ENCODE measurements at regions not wholly inside any gene's neighbourhood (a gene's known extent, or its start where the extent isn't known, plus 50 kb on each side); places are given as distances from the start of the nearest gene placed in this dataset.

DNA sequence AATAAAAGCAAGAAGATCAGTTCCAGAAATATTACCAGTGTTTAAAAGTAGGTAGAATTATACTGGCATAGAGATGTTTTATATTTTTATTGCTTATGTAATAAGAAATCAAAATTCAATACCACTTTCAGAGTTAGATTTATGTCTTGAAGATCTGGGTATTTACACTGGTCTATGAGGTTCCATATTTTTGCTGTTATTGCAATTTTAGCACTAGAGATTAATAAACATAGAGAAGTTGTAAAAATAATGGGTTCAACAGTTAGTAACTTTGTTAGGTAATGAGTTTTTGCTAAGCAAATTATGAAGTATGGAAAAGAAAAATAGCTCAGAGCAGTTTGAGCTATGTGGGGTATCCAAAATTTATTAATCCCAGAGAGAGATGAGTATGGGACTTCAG lies 188.1 kb downstream of the SYT10 start:
- H3K4me2 ChIP-seq (ENCODE audit: low read length) = no peak overlapping the region
- H2AFZ ChIP-seq = no peak overlapping the region
- no peaks in the 10 kb centered on the region for H3K36me3 ChIP-seq (ENCODE audit: control insufficient read depth, insufficient read depth, low read length)
- no peaks in the 10 kb centered on the region for H3K79me2 ChIP-seq
- H3K27ac ChIP-seq = no peak overlapping the region
- no peaks in the 10 kb centered on the region for H3K4me1 ChIP-seq
- no peak overlapping the region for H3K9ac ChIP-seq
- H3K4me3 ChIP-seq (ENCODE audit: low read depth, low read length) = no peak overlapping the region
- TF ChIP-seq CTCF (IDR thresholded peaks at IDR 0.05) = no peak
- H3K27me3 ChIP-seq (ENCODE audit: control insufficient read depth, insufficient read depth, low read length) = no peaks in the 10 kb centered on the region
- no peaks in the 10 kb centered on the region for H3K9me3 ChIP-seq (ENCODE audit: control insufficient read depth, low read length)

- H3K4me2 ChIP-seq (ENCODE audit: low read length) = no peak overlapping the region
- no peak overlapping the region for H3K4me3 ChIP-seq (ENCODE audit: low read depth, low read length)
- no peak overlapping the region for H3K9ac ChIP-seq
- H3K79me2 ChIP-seq = no peaks in the 10 kb centered on the region
- H3K36me3 ChIP-seq (ENCODE audit: control insufficient read depth, insufficient read depth, low read length) = no peaks in the 10 kb centered on the region
- H3K27me3 ChIP-seq (ENCODE audit: control insufficient read depth, insufficient read depth, low read length) = no peaks in the 10 kb centered on the region
- no peak overlapping the region for H3K27ac ChIP-seq
- no peaks in the 10 kb centered on the region for H3K4me1 ChIP-seq
- H2AFZ ChIP-seq = no peak overlapping the region
- no peak for TF ChIP-seq CTCF (IDR thresholded peaks at IDR 0.05)
- H3K9me3 ChIP-seq (ENCODE audit: control insufficient read depth, low read length) = no peaks in the 10 kb centered on the region
Observed at GRCh38 chr12:33248364-33248763, 191.3 kb downstream of the SYT10 start.

GRCh38 chr12:33247625-33248024 lies 192.0 kb downstream of the SYT10 start:
- Histone ChIP-seq H3K27ac (no peak overlapping the region), H3K4me1 (no peaks in the 10 kb centered on the region), H3K9ac (no peak overlapping the region), H2AFZ (no peak overlapping the region), H3K79me2 (no peaks in the 10 kb centered on the region), H3K4me3 (ENCODE audit: low read depth, low read length) (no peak overlapping the region), H3K4me2 (ENCODE audit: low read length) (no peak overlapping the region), H3K27me3 (ENCODE audit: control insufficient read depth, insufficient read depth, low read length) (no peaks in the 10 kb centered on the region), H3K9me3 (ENCODE audit: control insufficient read depth, low read length) (no peaks in the 10 kb centered on the region), H3K36me3 (ENCODE audit: control insufficient read depth, insufficient read depth, low read length) (no peaks in the 10 kb centered on the region)
- TF ChIP-seq CTCF (IDR thresholded peaks at IDR 0.05) = no peak

- Histone ChIP-seq H3K27me3 (ENCODE audit: control insufficient read depth, insufficient read depth, low read length) (no peaks in the 10 kb centered on the region), H3K79me2 (no peaks in the 10 kb centered on the region), H3K4me1 (no peaks in the 10 kb centered on the region), H3K9me3 (ENCODE audit: control insufficient read depth, low read length) (no peaks in the 10 kb centered on the region), H2AFZ (no peak overlapping the region), H3K4me2 (ENCODE audit: low read length) (no peak overlapping the region), H3K36me3 (ENCODE audit: control insufficient read depth, insufficient read depth, low read length) (no peaks in the 10 kb centered on the region), H3K4me3 (ENCODE audit: low read depth, low read length) (no peak overlapping the region), H3K27ac (no peak overlapping the region), H3K9ac (no peak overlapping the region)
- TF ChIP-seq CTCF (IDR thresholded peaks at IDR 0.05) = no peak
Observed at GRCh38 chr12:33245434-33245833, 194.2 kb downstream of the SYT10 start.

- TF ChIP-seq CTCF (IDR thresholded peaks at IDR 0.05) = no peak
- Histone ChIP-seq H3K9ac (no peak overlapping the region), H3K27me3 (ENCODE audit: control insufficient read depth, insufficient read depth, low read length) (no peaks in the 10 kb centered on the region), H3K79me2 (no peaks in the 10 kb centered on the region), H3K27ac (no peak overlapping the region), H3K9me3 (ENCODE audit: control insufficient read depth, low read length) (no peaks in the 10 kb centered on the region), H3K4me3 (ENCODE audit: low read depth, low read length) (no peak overlapping the region), H2AFZ (no peak overlapping the region), H3K4me1 (no peaks in the 10 kb centered on the region), H3K4me2 (ENCODE audit: low read length) (no peak overlapping the region), H3K36me3 (ENCODE audit: control insufficient read depth, insufficient read depth, low read length) (no peaks in the 10 kb centered on the region)
Observed at GRCh38 chr12:33226671-33227070, 212.9 kb downstream of the SYT10 start.

Data from parathyroid adenoma (tissue), 2 donors.